GM19438 (cell line): ENCODE measurements at regions not wholly inside any gene's neighbourhood (a gene's known extent, or its start where the extent isn't known, plus 50 kb on each side); places are given as distances from the start of the nearest gene placed in this dataset.
"Not testable (repeated sequence)": the region's sequence is repeated elsewhere in the genome, so short reads cannot be mapped to it uniquely, and the experiment has no call there.

Experiments used
- ATAC-seq: cut with Tn5 transposase; IDR thresholded peaks from one replicate; pipeline ENCODE4 v1.9.1; 2021; ENCODE audit warnings: low read depth; ENCODE audit not compliant: unreplicated experiment

- no peak for ATAC-seq
Observed at GRCh38 chr16:51986301-51986700, 560.6 kb downstream of the TOX3 start.

GRCh38 chr16:51985126-51985525, 561.8 kb downstream of the TOX3 start:
- no peak for ATAC-seq

- no peak for ATAC-seq
Observed at GRCh38 chr16:51984395-51984794, 562.5 kb downstream of the TOX3 start.

- ATAC-seq = no peak
Observed at GRCh38 chr16:51982715-51983680, 563.9 kb downstream of the TOX3 start.

- ATAC-seq = no peak
Observed at GRCh38 chr16:51981725-51982124, 565.2 kb downstream of the TOX3 start.

GRCh38 chr16:51977506-51977905, 569.4 kb downstream of the TOX3 start:
- ATAC-seq = not testable (repeated sequence)

- ATAC-seq = no peak
Observed at GRCh38 chr16:51971184-51971583, 575.8 kb downstream of the TOX3 start.

- no peak for ATAC-seq
Observed at GRCh38 chr16:51968749-51969148, 578.2 kb downstream of the TOX3 start.

- ATAC-seq = no peak
Observed at GRCh38 chr16:51967646-51968045, 579.3 kb downstream of the TOX3 start.

GRCh38 chr16:51960931-51961330, 586.0 kb downstream of the TOX3 start:
- no peak for ATAC-seq

- no peak for ATAC-seq
Observed at GRCh38 chr16:51953286-51953985, 593.5 kb downstream of the TOX3 start.

GRCh38 chr16:51952500-51952899, 594.4 kb downstream of the TOX3 start:
- no peak for ATAC-seq

- no peak for ATAC-seq
Observed at GRCh38 chr16:51951668-51952298, 595.2 kb downstream of the TOX3 start.

- no peak for ATAC-seq
Observed at GRCh38 chr16:51950118-51950780, 596.7 kb downstream of the TOX3 start.

GRCh38 chr16:51949282-51949681, 597.7 kb downstream of the TOX3 start:
- no peak for ATAC-seq

- ATAC-seq = no peak
Observed at GRCh38 chr16:51941412-51941811, 605.5 kb downstream of the TOX3 start.

GRCh38 chr16:51940183-51940582, 606.8 kb downstream of the TOX3 start:
- no peak for ATAC-seq

GRCh38 chr16:51939378-51939871, 607.5 kb downstream of the TOX3 start:
- ATAC-seq = no peak

- no peak for ATAC-seq
Observed at GRCh38 chr16:51938861-51939260, 608.1 kb downstream of the TOX3 start.

- no peak for ATAC-seq
Observed at GRCh38 chr16:51937771-51938170, 609.2 kb downstream of the TOX3 start.

GRCh38 chr16:51936846-51937245, 610.1 kb downstream of the TOX3 start:
- no peak for ATAC-seq
